Spleen (tissue), 7 donors: ENCODE measurements at regions not wholly inside any gene's neighbourhood (a gene's known extent, or its start where the extent isn't known, plus 50 kb on each side); places are given as distances from the start of the nearest gene placed in this dataset.

ENCODE experiments used
- POLR2A ChIP-seq, 3 donors: fragments of 450-650 bp; IDR thresholded peaks; one replicate each; pipeline ENCODE4 v1.5.1; 2017; ENCODE audit warnings: antibody characterized with exemption in 3 of 3, mild to moderate bottlenecking in 1 of 3
- POLR2AphosphoS5 ChIP-seq, 3 donors: sonication (generic); formaldehyde crosslinking; IDR thresholded peaks; one replicate each; pipeline ENCODE4 v1.5.1; 2017; ENCODE audit warnings: antibody characterized with exemption in 3 of 3
- TF ChIP-seq, protein P1 (sequence below), 11 experiments: fragments of 200-600 bp in 7 of 11; fragments of 450-650 bp in 4 of 11; sonication (generic) in 4 of 11; IDR thresholded peaks in 8 of 11; conservative IDR thresholded peaks in 3 of 11; 1 replicate in 7 of 11; 2 replicates in 4 of 11; pipeline versions ENCODE4 v1.4.0 to v1.8.0; 2016 to 2021; ENCODE audit warnings: antibody characterized with exemption in 11 of 11, inconsistent platforms in 4 of 11, mild to moderate bottlenecking in 1 of 11
- donor health status: DM: no; HTN: no; CAD: no; lungs with moderate emphysema.
- donor health status: DM: no; HTN: no; CAD: no.
- donor health status: DM: no; HTN: no; CAD: no.

DNA sequence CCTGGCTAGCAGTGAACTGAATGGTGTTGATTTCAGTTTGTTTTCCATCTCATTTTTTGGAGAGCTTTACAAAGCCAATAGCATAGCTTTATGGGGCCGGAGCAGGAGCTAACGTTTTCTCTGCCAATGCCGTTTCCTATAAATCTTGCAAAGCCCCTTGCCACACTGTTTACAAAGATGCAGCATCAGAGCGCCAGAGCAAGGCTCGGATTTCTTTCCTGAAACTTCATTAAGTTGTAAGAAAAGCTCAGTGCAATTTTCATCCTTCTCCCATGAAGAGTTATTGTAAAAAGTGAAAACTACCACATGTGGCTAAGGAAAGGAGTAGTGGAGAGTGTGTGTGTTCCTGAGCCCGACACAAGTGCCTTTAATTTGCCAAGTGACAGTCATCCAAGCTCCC is 178.2 kb upstream of the GDNF start:
- TF ChIP-seq, protein P1, sequence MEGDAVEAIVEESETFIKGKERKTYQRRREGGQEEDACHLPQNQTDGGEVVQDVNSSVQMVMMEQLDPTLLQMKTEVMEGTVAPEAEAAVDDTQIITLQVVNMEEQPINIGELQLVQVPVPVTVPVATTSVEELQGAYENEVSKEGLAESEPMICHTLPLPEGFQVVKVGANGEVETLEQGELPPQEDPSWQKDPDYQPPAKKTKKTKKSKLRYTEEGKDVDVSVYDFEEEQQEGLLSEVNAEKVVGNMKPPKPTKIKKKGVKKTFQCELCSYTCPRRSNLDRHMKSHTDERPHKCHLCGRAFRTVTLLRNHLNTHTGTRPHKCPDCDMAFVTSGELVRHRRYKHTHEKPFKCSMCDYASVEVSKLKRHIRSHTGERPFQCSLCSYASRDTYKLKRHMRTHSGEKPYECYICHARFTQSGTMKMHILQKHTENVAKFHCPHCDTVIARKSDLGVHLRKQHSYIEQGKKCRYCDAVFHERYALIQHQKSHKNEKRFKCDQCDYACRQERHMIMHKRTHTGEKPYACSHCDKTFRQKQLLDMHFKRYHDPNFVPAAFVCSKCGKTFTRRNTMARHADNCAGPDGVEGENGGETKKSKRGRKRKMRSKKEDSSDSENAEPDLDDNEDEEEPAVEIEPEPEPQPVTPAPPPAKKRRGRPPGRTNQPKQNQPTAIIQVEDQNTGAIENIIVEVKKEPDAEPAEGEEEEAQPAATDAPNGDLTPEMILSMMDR (IDR thresholded peaks at IDR 0.05 in 8 of 11, conservative IDR thresholded peaks at IDR 0.05 in 3 of 11), result no peak
- TF ChIP-seq POLR2A (IDR thresholded peaks at IDR 0.05) (no peak), POLR2AphosphoS5 (IDR thresholded peaks at IDR 0.05) (no peak)
